Lower leg skin (tissue), 4 donors: ENCODE measurements at regions not wholly inside any gene's neighbourhood (a gene's known extent, or its start where the extent isn't known, plus 50 kb on each side); places are given as distances from the start of the nearest gene placed in this dataset.

Source experiments
- DNase-seq, 2 donors: peaks; one replicate each; pipeline ENCODE4 v3.0.0-alpha.2; 2019; ENCODE audit warnings: low spot score in 2 of 2
- H3K4me3 ChIP-seq: fragments of 200-600 bp; sonication (generic); 2 replicates; pipeline ENCODE4 v1.5.1; 2017; ENCODE audit warnings: mild to moderate bottlenecking, low read depth; ENCODE audit not compliant: poor library complexity, severe bottlenecking
- CTCF ChIP-seq, 3 donors: fragments of 450-650 bp; IDR thresholded peaks; one replicate each; pipeline ENCODE4 v1.5.1; 2016; ENCODE audit warnings: antibody characterized with exemption in 3 of 3, mild to moderate bottlenecking in 3 of 3, moderate library complexity in 2 of 3
- POLR2A ChIP-seq, 2 donors: fragments of 450-650 bp; IDR thresholded peaks; one replicate each; pipeline ENCODE4 v1.6.1; 2016 to 2017; ENCODE audit warnings: antibody characterized with exemption in 2 of 2, mild to moderate bottlenecking in 1 of 2, moderate library complexity in 1 of 2
- WGBS, 2 donors: methylation state at CpG; one replicate each; pipeline ENCODE4 v1.1.5; 2018; 5-methylcytosine and 5-hydroxymethylcytosine counted together
- intact Hi-C: fragments of 100-400 bp; cut with DNase I; formaldehyde crosslinking; loops from one replicate; pipeline ENCODE4 v1.15.0; 2023; ENCODE audit warnings: low total_unique reads

GRCh38 chr4:4794421-4794820 lies 65.0 kb upstream of the MSX1 start:
- 71 to 87% methylated on average over 1 of the region's 1 CpG for WGBS, 2 donors
- intact Hi-C loops = no loop called here

GRCh38 chr4:4792466-4792865 lies 67.0 kb upstream of the MSX1 start:
- no peak for DNase-seq
- intact Hi-C loops = no loop called here
- no peak for TF ChIP-seq POLR2A (IDR thresholded peaks at IDR 0.05)
- TF ChIP-seq CTCF (IDR thresholded peaks at IDR 0.05) = no peak
- no peak overlapping the region for H3K4me3 ChIP-seq
- 46 to 58% methylated on average over 4 of the region's 4 CpGs for WGBS, 2 donors

More at GRCh38 chr4:4794421-4794820, 65.0 kb upstream of the MSX1 start:
- no peak for TF ChIP-seq POLR2A (IDR thresholded peaks at IDR 0.05)
- no peak for TF ChIP-seq CTCF (IDR thresholded peaks at IDR 0.05)
- no peak for DNase-seq
- H3K4me3 ChIP-seq = no peak overlapping the region

DNA sequence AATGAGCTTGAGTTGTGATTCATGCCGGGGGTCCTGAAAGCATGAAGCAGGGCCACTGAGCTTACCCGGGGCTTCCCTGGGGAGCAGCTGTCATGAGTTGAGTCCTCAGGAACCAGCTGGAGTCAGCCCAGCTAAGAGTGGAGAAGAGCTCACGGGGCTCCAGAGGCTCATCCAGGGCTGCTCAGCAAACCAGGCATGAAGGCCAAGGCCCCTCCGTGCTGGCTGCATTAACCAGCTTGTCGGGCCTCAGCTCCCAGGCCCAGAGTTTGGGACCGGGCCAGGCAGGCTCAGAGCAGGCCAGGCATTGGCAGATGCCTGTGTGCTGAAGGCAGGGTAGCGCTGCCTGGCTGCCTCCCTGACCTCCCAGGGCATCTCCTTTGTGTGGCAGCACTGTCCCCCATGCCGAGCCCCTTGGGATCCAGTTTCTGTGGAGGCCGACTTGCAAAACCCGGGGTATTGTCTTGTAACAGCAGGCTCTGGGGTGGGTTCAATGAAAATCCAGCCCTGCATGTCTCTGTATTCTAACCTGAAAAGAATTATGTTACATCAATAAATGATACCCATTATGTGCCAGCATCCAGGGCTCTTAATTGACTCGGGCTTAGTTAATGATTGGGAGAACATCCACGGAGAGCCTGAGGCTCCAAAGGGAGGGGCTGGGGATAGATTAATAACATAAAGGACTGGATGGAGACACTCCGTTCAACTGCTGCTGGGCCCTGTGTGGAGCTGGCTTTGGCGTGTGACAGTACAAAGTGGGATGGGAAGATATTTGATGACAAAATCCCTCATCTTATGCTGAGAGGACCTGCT lies 68.0 kb upstream of the MSX1 start:
- intact Hi-C loops = no loop called here
- DNase-seq = no peak
- TF ChIP-seq POLR2A (IDR thresholded peaks at IDR 0.05) = no peak
- TF ChIP-seq CTCF (IDR thresholded peaks at IDR 0.05) = no peak
- H3K4me3 ChIP-seq = no peak overlapping the region
- 47 to 48% methylated on average over 11 to 13 of the region's 14 CpGs for WGBS, 2 donors

DNA sequence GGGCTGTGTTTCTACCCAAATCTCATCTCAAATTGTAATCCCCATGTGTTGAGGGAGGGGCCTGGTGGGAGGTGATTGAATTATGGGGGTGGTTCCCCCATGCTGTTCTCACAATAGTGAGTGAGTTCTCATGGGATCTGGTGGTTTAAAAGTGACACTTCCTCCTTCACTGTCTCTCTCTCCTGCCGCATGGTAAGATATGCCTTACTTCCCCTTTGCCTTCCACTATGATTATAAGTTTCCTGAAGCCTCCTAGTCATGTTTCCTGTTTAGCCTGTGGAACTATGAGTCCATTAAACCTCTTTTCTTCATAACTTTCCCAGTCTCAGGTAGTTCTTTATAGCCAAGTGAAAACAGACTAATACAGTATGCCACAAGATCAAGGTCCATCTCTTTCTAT lies 70.0 kb upstream of the MSX1 start:
- no peak overlapping the region for H3K4me3 ChIP-seq
- intact Hi-C loops = no loop called here
- 72 to 91% methylated on average over 1 of the region's 1 CpG for WGBS, 2 donors
- DNase-seq = no peak
- TF ChIP-seq CTCF (IDR thresholded peaks at IDR 0.05) (no peak), POLR2A (IDR thresholded peaks at IDR 0.05) (no peak)

- no peak for TF ChIP-seq CTCF (IDR thresholded peaks at IDR 0.05)
- TF ChIP-seq POLR2A (IDR thresholded peaks at IDR 0.05) = no peak
- intact Hi-C loops = no loop called here
- peak in 1 of 2 donors; percentile 26 for DNase-seq
- H3K4me3 ChIP-seq = no peak overlapping the region
Observed at GRCh38 chr4:4788573-4788972, 70.9 kb upstream of the MSX1 start.

DNA sequence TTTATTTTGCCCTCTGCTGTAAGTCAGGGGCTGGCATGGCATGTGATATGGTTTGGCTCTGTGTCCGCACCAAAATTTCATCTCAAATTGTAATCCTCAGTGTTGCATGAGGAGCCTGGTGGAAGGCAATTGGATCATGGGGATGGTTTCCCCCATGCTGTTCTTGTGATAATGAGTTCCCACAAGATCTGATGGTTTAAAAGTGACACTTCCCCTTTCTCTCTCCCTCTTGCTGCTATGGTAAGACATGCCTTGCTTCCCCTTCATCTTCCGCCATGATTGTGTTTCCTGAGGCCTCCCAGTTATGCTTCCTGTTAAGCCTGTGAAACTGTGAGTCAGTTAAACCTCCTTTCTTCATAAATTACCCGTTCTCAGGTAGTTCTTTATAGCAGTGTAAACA lies 72.0 kb upstream of the MSX1 start:
- H3K4me3 ChIP-seq = no peak overlapping the region
- 73 to 74% methylated on average over 3 of the region's 3 CpGs for WGBS, 2 donors
- no peak for TF ChIP-seq POLR2A (IDR thresholded peaks at IDR 0.05)
- no peak for TF ChIP-seq CTCF (IDR thresholded peaks at IDR 0.05)
- DNase-seq = peak in 1 of 2 donors; percentile 8
- intact Hi-C loops = no loop called here
